ENCODE measurements at regions not wholly inside any gene's neighbourhood (a gene's known extent, or its start where the extent isn't known, plus 50 kb on each side); places are given as distances from the start of the nearest gene placed in this dataset.
"Not testable (repeated sequence)": the region's sequence is repeated elsewhere in the genome, so short reads cannot be mapped to it uniquely, and the experiment has no call there.

DNA sequence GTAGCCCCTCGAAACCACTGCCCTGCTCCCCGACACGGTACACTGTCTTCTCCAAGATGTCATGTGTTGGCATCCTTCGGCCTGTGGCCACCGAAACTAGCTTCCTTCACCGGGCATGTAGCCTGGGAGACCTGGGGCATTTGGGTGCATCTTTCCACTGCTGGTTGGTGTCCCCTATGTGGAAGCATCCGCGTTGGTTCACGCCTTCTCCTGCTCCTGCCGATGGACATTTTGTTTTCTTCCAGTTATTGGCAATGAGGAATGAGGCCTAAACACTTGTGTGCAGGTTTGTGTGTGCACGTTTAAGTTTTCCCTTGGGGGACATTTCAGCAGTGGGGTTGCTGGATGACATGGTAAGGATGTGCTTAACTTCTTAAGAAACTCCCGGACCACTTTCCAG is 83.6 kb upstream of the TNK2 start:
- not testable (repeated sequence) for TF ChIP-seq CTCF, POLR2A (IDR thresholded peaks at IDR 0.05)
